ENCODE measurements at regions not wholly inside any gene's neighbourhood (a gene's known extent, or its start where the extent isn't known, plus 50 kb on each side); places are given as distances from the start of the nearest gene placed in this dataset.

DNA sequence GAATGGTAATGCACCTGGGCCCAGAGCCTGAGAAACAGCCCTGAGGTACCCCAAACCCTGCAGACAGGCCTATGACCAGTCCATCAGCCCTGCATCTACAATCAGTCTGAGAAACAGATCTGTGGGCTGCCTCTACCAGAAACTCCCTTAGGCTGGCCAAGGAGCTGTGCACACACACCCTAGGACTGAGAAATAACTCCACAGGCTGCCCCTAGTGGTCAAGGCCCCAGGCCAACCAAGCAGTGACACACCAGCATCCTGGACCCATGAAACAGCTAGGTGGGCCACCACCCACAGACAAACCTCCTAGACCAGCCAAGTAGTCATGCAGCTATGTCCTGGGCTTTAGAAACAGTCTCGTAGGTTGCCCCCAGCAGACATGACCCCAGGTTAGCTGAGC lies 253.6 kb upstream of the VLDLR start:
- TF ChIP-seq, protein P1, sequence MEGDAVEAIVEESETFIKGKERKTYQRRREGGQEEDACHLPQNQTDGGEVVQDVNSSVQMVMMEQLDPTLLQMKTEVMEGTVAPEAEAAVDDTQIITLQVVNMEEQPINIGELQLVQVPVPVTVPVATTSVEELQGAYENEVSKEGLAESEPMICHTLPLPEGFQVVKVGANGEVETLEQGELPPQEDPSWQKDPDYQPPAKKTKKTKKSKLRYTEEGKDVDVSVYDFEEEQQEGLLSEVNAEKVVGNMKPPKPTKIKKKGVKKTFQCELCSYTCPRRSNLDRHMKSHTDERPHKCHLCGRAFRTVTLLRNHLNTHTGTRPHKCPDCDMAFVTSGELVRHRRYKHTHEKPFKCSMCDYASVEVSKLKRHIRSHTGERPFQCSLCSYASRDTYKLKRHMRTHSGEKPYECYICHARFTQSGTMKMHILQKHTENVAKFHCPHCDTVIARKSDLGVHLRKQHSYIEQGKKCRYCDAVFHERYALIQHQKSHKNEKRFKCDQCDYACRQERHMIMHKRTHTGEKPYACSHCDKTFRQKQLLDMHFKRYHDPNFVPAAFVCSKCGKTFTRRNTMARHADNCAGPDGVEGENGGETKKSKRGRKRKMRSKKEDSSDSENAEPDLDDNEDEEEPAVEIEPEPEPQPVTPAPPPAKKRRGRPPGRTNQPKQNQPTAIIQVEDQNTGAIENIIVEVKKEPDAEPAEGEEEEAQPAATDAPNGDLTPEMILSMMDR (IDR thresholded peaks at IDR 0.05): no peak
- ATAC-seq: no peak
- no peak for FAIRE-seq
- H3K27me3 ChIP-seq: no peaks in the 10 kb centered on the region
- no peak overlapping the region for H3K27ac ChIP-seq
- H3K4me3 ChIP-seq: no peak overlapping the region
- DNase-seq: no peak
- H3K9me3 ChIP-seq: no peaks in the 10 kb centered on the region
- intact Hi-C loops (cut with DNase I): no loop called here
- 86 to 100% methylated on average over 1 of the region's 1 CpG for WGBS, 2 donors
- H3K36me3 ChIP-seq: no peaks in the 10 kb centered on the region
- no peaks in the 10 kb centered on the region for H3K4me1 ChIP-seq

DNA sequence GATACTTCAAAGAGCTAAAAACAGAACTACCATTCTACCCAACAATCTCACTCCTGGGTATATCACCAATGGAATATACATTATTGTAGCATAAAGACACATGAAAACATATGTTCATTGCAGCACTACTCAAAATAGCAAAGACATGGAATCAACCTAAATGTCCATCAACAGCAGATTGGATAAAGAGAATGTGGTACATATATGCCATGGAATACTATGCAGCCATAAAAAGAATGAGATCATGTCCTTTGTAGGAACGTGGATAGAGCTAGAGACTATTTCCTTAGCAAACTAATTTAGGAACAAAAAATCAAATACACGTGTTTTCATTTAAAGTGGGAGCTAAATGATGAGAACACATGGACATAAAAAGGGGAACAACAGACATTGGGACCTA lies 247.9 kb upstream of the VLDLR start:
- no peak for FAIRE-seq
- 62 to 78% methylated on average over 2 of the region's 2 CpGs for WGBS, 2 donors
- no peak overlapping the region for H3K4me3 ChIP-seq

DNA sequence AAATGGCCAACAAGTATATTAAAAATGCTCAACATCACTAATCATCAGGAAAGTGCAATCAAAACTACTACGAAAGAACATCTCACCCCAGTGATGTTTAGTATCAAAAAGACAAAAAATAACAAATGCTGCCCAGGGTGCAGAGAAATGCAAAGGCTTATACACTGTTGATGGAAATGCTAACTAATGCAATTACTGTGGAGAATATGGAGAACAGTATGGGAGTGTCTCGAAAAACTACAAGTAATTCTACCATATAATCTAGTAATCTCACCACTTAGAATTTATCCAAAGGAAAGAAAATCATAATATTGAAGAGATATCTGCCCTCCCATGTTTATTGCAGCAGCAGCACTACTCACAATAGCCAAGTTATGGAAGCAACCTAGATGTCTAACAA lies 246.5 kb upstream of the VLDLR start:
- FAIRE-seq: no peak
- H3K9me3 ChIP-seq: no peaks in the 10 kb centered on the region
- no peaks in the 10 kb centered on the region for H3K27me3 ChIP-seq
- intact Hi-C loops (cut with DNase I): no loop called here
- no peak for DNase-seq
- no peaks in the 10 kb centered on the region for H3K4me1 ChIP-seq
- H3K27ac ChIP-seq: no peak overlapping the region
- no peak for ATAC-seq
- WGBS, 2 donors: 81 to 89% methylated on average over 2 of the region's 2 CpGs
- H3K36me3 ChIP-seq: no peaks in the 10 kb centered on the region
- TF ChIP-seq, protein P1 (IDR thresholded peaks at IDR 0.05): no peak
- no peak overlapping the region for H3K4me3 ChIP-seq

More for the DNA sequence above, 247.9 kb upstream of the VLDLR start:
- Histone ChIP-seq H3K36me3 (no peaks in the 10 kb centered on the region), H3K9me3 (no peaks in the 10 kb centered on the region), H3K27ac (no peak overlapping the region), H3K27me3 (no peaks in the 10 kb centered on the region), H3K4me1 (no peaks in the 10 kb centered on the region)
- no peak for ATAC-seq
- no peak for DNase-seq
- TF ChIP-seq, protein P1 (IDR thresholded peaks at IDR 0.05): no peak
- intact Hi-C loops (cut with DNase I): no loop called here

- Histone ChIP-seq H3K9me3 (no peaks in the 10 kb centered on the region), H3K4me3 (no peak overlapping the region), H3K27me3 (no peaks in the 10 kb centered on the region), H3K27ac (no peak overlapping the region), H3K36me3 (no peaks in the 10 kb centered on the region), H3K4me1 (no peaks in the 10 kb centered on the region)
- intact Hi-C loops (cut with DNase I): no loop called here
- ATAC-seq (no peak), FAIRE-seq (no peak), DNase-seq (no peak)
- 87 to 97% methylated on average over 3 of the region's 3 CpGs for WGBS, 2 donors
- TF ChIP-seq, protein P1 (IDR thresholded peaks at IDR 0.05): no peak
Observed at GRCh38 chr9:2377117-2377516, 244.5 kb upstream of the VLDLR start.

DNA sequence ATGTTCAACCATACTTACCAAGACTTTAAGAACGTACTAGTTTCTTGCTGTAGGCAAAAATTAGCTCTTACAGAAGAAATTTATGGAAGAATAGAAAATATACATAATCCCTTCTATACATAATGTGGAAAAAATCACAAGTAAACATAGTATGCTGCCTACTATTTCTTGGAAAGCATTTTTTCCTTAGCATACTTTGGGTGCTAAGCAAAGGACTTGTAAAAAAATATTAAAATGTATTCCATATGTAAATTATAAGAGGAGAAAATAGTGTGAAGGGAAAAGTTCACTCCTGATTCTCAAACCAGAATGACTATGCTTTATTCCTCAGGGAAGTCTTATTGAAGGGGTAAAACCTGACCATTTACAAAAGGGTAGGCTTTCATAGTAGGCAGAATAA lies 243.8 kb upstream of the VLDLR start:
- no peaks in the 10 kb centered on the region for H3K27me3 ChIP-seq
- no peak overlapping the region for H3K4me3 ChIP-seq
- TF ChIP-seq, protein P1 (IDR thresholded peaks at IDR 0.05): no peak
- H3K36me3 ChIP-seq: no peaks in the 10 kb centered on the region
- ATAC-seq (no peak), FAIRE-seq (no peak), DNase-seq (no peak)
- WGBS, 2 donors: 81 to 91% methylated on average over 1 of the region's 1 CpG
- intact Hi-C loops (cut with DNase I): no loop called here
- no peaks in the 10 kb centered on the region for H3K9me3 ChIP-seq
- H3K4me1 ChIP-seq: no peaks in the 10 kb centered on the region
- no peak overlapping the region for H3K27ac ChIP-seq

Measured in pancreas (tissue), 10 donors.